Endothelial cell of umbilical vein (primary cell): ENCODE measurements at regions not wholly inside any gene's neighbourhood (a gene's known extent, or its start where the extent isn't known, plus 50 kb on each side); places are given as distances from the start of the nearest gene placed in this dataset.
"Not testable (repeated sequence)": the region's sequence is repeated elsewhere in the genome, so short reads cannot be mapped to it uniquely, and the experiment has no call there.

Experiments used
- CTCF ChIP-seq, 2 donors: IDR thresholded peaks; 1 replicate in 1 of 2; 2 replicates in 1 of 2; pipeline ENCODE4 v1.5.1; 2011; ENCODE audit warnings: low read length in 2 of 2, mild to moderate bottlenecking in 2 of 2, moderate library complexity in 2 of 2, control low read depth in 1 of 2, inconsistent platforms in 1 of 2, low read depth in 1 of 2; ENCODE audit not compliant: insufficient read depth in 1 of 2; ENCODE audit errors: extremely low read depth in 1 of 2
- EZH2 ChIP-seq: IDR thresholded peaks from 2 replicates; pipeline ENCODE4 v1.6.1; 2012; ENCODE audit warnings: borderline replicate concordance, low read depth, mild to moderate bottlenecking, moderate library complexity, low read length, inconsistent platforms; ENCODE audit not compliant: severe bottlenecking
- GATA2 ChIP-seq: IDR thresholded peaks from 2 replicates; pipeline ENCODE4 v1.7.0; 2011; ENCODE audit warnings: low read depth, mild to moderate bottlenecking, moderate library complexity, mixed read lengths, low read length; ENCODE audit not compliant: insufficient read length, insufficient read depth
- MAX ChIP-seq: IDR thresholded peaks from 2 replicates; pipeline ENCODE4 v1.6.1; 2011; ENCODE audit not compliant: insufficient read depth, insufficient read length
- POLR2AphosphoS5 ChIP-seq: IDR thresholded peaks from 2 replicates; pipeline ENCODE4 v1.6.1; 2012; ENCODE audit warnings: low read depth, mild to moderate bottlenecking, control low read depth, low read length, moderate library complexity; ENCODE audit not compliant: insufficient read depth

GRCh38 chr6:26898785-26899184 lies 239.2 kb upstream of the ZNF322 start:
- TF ChIP-seq EZH2; GATA2; MAX; POLR2AphosphoS5; CTCF (IDR thresholded peaks at IDR 0.05; ENCODE audit: extremely low read depth in 1 of 2, insufficient read depth in 1 of 2, low read depth in 1 of 2, low read length in 2 of 2): not testable (repeated sequence)
